Bronchial epithelial cell (primary cell): ENCODE measurements at regions not wholly inside any gene's neighbourhood (a gene's known extent, or its start where the extent isn't known, plus 50 kb on each side); places are given as distances from the start of the nearest gene placed in this dataset.

ENCODE experiments used
- DNase-seq: peaks from one replicate; pipeline ENCODE4 v3.0.0-alpha.2; 2010; ENCODE audit warnings: low read depth
- FAIRE-seq: peaks from 2 replicates; lab custom pipeline; 2011; peaks lifted over from hg19 to GRCh38; lab: Jason Lieb, UNC
- H3K27me3 ChIP-seq: 2 replicates; pipeline ENCODE4 v1.5.1; 2011; ENCODE audit warnings: low read length; ENCODE audit not compliant: control insufficient read depth, insufficient read depth
- H3K36me3 ChIP-seq: 2 replicates; pipeline ENCODE4 v1.5.1; 2011; ENCODE audit warnings: low read length; ENCODE audit not compliant: control insufficient read depth, insufficient read depth
- H3K4me3 ChIP-seq: 2 replicates; pipeline ENCODE4 v1.5.1; 2011; ENCODE audit warnings: mild to moderate bottlenecking, low read depth, low read length, control low read depth
- TF ChIP-seq, protein P1 (sequence below): IDR thresholded peaks from 2 replicates; pipeline ENCODE4 v1.5.1; 2011; ENCODE audit warnings: mild to moderate bottlenecking, moderate library complexity, low read length, control low read depth, inconsistent platforms; ENCODE audit not compliant: insufficient read depth, severe bottlenecking

DNA sequence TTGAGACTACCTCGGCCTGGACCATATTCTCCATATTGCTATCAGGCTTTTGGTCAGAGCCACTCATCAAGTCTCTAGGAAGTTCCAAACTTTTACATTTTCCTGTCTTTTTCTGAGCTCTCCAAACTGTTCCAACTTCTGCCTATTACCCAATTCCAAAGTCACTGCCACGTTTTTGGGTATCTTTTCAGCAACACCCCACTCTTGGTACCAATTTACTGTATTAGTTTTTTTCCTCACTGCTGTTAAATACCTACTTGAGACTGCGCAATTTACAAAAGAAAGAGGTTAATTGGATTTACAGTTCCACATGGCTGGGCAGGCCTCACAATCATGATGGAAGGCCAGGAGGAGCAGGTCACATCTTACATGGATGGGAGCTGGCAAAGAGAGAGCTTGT is 507.8 kb upstream of the ZNF608 start:
- Histone ChIP-seq H3K4me3 (no peak overlapping the region), H3K36me3 (no peaks in the 10 kb centered on the region), H3K27me3 (no peaks in the 10 kb centered on the region)
- TF ChIP-seq, protein P1, sequence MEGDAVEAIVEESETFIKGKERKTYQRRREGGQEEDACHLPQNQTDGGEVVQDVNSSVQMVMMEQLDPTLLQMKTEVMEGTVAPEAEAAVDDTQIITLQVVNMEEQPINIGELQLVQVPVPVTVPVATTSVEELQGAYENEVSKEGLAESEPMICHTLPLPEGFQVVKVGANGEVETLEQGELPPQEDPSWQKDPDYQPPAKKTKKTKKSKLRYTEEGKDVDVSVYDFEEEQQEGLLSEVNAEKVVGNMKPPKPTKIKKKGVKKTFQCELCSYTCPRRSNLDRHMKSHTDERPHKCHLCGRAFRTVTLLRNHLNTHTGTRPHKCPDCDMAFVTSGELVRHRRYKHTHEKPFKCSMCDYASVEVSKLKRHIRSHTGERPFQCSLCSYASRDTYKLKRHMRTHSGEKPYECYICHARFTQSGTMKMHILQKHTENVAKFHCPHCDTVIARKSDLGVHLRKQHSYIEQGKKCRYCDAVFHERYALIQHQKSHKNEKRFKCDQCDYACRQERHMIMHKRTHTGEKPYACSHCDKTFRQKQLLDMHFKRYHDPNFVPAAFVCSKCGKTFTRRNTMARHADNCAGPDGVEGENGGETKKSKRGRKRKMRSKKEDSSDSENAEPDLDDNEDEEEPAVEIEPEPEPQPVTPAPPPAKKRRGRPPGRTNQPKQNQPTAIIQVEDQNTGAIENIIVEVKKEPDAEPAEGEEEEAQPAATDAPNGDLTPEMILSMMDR, result no peak
- no peak for DNase-seq
- no peak for FAIRE-seq

DNA sequence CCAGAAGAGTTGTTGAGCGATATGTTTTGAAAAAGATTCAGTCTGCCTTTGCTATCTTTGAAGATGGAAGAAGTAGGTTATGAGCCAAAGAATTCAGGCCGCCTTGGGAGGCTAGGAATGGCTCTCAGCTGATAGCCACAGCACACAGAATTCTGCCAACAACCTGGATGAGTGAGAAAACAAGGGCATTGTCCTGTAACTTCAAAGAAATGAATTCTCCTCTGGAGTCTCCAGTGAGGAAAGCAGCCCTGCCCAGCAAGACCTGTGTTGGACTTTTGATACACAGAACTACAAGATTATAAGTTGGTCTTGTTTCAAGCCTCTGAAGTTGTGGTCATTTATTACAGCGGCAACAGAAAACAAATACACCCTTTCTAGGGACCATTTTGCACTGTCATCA is 509.9 kb upstream of the ZNF608 start:
- FAIRE-seq (no peak), DNase-seq (no peak)
- Histone ChIP-seq H3K27me3 (no peaks in the 10 kb centered on the region), H3K36me3 (no peaks in the 10 kb centered on the region), H3K4me3 (no peak overlapping the region)
- TF ChIP-seq, protein P1, result no peak

DNA sequence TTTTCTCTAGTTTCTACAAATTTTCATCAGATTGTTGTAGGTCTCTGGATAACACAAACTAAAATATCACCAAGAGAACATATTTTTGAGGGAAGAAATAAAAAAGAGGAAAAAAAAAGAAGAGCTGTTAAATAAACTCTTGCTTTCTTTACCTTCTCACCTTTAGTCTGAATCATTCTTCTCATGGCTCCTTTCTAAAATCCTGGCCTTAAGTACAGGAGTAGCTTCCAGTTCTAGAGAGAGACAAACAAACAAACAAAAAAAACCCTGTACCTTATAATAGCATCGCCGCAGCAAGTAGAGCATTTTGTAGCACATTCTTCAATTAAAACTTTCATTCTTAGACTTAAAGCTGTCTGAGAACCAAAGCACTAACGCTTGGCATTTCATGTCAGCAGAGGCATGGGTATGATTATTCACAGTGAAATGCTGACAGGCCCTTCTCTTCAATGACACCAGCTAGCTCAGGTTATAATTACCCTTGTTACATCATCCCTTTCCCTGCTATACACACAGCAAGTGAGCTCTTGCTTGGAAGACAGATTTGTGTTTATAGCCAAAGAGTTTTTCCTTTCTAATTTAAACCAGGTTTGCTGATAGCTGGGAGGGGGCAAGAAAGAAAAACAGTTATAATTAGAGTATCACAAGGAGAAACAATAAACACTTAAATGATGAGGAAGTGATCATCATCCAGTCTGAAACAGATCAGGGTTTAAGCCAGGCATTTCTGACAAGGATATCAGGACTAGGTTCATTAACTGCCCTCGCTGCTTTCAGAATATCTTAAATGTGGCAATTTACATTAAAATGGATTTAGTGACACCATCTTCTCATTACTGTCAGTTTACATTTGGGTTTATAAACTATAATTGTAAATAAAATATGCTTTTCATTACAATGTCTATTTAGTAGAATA is 510.9 kb upstream of the ZNF608 start:
- Histone ChIP-seq H3K36me3 (no peaks in the 10 kb centered on the region), H3K27me3 (no peaks in the 10 kb centered on the region), H3K4me3 (no peak overlapping the region)
- FAIRE-seq (no peak), DNase-seq (peak; percentile 47)
- TF ChIP-seq, protein P1, result no peak

DNA sequence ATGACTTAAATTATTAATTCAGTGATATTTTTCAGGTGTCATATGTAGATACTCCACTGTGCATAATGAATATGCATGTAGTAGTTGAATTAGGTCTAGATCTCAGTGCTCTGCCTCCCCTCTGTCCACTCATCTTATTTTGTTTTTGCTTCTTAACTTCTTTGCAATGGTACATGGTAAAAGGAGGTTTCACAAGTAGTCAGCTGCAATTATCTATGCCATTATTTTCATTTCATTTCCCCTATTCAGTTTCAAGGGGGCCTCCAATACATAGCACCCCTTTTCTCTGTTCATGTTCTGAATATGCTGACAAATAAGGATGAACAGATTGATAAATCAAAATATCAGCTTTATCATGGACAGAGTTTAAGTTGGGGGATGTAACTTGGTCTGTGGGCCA is 511.6 kb upstream of the ZNF608 start:
- H3K27me3 ChIP-seq, result no peaks in the 10 kb centered on the region
- H3K36me3 ChIP-seq, result no peaks in the 10 kb centered on the region
- TF ChIP-seq, protein P1, result no peak
- DNase-seq (no peak), FAIRE-seq (no peak)
- no peak overlapping the region for H3K4me3 ChIP-seq

DNA sequence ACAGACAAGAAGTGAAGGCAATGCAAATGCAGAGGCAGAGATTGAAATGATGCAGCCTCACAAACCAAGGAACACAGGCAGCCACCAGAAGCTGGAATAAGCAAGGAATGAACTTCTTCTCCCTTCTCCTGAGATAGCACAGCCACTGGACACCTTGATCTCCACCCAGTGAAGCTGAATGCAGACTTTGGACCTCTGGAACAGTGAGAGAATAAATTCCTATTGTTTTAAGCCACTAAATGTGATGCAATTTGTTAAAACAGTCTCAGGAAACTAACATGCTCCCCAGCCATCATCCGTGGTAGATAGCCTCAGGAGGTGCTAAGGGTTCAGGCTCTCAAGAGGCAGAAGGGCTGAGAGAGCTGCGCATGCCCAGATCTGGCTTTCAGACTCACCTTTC is 512.2 kb upstream of the ZNF608 start:
- Histone ChIP-seq H3K27me3 (no peaks in the 10 kb centered on the region), H3K36me3 (no peaks in the 10 kb centered on the region), H3K4me3 (no peak overlapping the region)
- no peak for DNase-seq
- TF ChIP-seq, protein P1, result no peak
- no peak for FAIRE-seq
